GM19238 (cell line): ENCODE measurements at regions not wholly inside any gene's neighbourhood (a gene's known extent, or its start where the extent isn't known, plus 50 kb on each side); places are given as distances from the start of the nearest gene placed in this dataset.
"Not testable (repeated sequence)": the region's sequence is repeated elsewhere in the genome, so short reads cannot be mapped to it uniquely, and the experiment has no call there.

Source experiments
- DNase-seq: peaks from one replicate; pipeline ENCODE4 v3.0.0; 2011; ENCODE audit warnings: low spot score; ENCODE audit not compliant: insufficient read length

GRCh38 chr11:97000481-97000880, 610.7 kb downstream of the JRKL start:
- no peak for DNase-seq

DNA sequence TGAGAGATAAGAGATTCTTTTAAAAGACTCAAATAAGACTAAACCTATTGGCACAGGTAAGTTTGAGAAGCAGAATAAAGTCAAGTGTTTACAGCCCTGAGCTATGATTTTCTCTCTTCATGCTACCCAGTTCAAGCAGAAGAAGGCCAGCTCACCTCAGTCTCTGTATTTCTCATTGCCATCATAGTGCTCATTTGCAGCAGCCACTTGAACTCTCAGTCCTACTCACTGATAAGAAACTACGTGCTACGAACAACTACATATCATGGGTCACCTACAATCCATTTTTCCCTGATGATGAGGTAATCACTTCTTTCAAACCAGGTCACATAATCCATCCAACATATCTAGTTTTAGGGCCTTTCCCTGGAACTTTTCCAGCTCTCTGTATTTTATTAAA, 617.5 kb downstream of the JRKL start:
- DNase-seq, result no peak

DNA sequence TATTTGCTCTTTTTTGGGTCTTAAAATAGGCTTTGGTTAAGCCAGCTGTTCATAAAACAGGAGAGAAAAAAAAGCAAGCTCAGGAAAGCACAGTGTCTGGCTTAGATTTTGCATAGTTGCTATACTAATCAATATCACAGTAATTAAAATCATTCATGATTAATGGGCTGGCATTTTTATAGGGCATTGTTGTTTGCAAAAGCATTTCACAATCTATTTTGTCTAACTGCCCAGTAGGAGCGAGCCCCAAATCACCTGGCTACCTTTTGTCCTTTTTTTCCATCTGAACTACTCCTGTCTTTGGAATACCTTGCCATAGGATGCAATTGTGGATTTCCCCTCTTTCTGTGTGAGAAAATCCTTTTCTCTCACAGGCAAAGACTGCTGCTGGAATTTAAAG, 619.8 kb downstream of the JRKL start:
- DNase-seq, result no peak

DNA sequence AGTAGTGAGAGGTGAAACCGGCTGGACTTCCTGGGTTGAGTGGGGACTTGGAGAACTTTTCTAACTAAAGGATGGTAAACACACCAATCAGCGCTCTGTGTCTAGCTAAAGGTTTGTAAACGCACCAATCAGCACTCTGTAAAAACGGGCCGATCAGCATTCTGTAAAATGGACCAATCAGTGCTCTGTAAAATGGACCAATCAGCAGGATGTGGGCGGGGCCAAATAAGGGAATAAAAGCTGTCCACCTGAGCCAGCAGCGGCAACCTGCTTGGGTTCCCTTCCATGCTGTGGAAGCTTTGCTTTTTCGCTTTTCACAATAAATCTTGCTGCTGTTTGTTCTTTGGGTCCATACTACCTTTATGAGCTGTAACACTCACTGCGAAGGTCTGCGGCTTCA, 621.2 kb downstream of the JRKL start:
- DNase-seq, result not testable (repeated sequence)

DNA sequence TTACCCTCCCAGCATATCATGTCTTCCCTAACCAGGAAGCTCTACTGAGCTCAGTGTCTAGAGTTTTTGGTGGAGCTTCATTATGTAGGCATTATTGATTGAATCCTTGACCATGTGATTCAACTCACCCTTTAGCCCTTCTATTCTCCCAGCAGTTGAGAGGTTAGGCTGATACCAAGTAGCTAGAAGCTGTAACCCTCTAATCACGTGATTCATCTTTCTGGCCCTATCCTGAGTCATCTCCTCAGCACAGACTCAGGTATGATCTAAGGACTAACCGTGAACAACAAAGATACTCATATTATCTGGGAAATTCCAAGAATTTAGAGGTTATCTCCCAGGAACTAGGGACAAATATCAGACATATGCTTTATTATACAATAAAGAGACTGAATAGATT, 625.5 kb downstream of the JRKL start:
- no peak for DNase-seq

DNA sequence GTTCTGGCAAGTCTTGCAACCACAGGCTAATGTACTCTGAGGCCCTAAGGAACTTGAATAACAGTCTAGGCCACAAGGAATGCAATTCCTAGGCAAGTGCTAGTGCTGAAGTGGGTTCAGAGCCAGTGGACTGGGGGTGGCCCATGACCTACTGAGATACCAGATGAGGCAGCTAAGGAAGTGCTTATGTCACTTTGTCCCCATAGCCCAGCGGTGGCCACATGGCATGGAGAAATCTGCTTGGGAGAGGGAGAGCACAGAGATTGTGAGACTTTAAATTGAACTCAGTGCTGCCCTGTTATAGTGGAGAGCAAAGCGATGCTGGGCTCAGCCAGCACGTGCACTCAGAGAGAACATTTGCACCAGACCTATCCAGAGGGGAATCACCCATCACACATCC, 629.5 kb downstream of the JRKL start:
- no peak for DNase-seq

DNA sequence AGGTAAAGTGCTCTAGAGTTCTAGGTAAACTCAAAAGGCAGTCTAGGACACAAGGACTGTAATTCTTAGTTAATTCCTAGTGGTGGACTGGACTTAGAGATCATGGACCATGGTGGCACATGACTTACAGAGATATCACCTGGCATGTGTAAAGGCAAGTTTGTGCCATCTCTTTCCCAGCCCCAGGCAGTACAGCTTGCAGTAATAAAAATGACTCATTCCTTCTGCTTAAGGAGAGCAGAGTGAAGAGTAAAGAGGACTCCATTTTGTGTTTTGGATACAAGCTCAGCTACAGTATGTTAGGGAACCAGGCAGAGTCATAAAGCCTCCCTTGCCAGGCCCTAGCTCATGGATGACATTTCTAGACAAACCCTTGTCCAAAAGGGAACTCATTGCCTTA, 629.9 kb downstream of the JRKL start:
- no peak for DNase-seq

DNA sequence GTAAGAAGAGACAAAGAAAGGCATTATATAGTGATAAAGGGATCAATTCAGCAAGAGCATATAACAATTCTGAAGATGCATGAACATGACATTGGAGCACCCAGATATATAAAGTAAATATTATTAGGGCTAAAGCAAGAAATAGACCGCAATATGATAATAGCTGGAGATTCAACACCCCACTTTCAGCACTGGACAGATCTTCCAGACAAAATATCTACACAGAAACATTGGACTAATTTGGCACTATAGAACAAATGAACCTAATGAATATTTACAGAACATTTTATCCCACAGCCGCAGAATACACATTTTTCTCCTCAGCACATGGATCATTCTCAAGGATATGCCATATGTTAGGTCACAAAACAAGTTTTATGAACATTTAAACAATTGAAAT, 633.1 kb downstream of the JRKL start:
- DNase-seq, result no peak

- DNase-seq, result no peak
These were observed 639.1 kb downstream of the JRKL start for GRCh38 chr11:97028836-97029406.

DNA sequence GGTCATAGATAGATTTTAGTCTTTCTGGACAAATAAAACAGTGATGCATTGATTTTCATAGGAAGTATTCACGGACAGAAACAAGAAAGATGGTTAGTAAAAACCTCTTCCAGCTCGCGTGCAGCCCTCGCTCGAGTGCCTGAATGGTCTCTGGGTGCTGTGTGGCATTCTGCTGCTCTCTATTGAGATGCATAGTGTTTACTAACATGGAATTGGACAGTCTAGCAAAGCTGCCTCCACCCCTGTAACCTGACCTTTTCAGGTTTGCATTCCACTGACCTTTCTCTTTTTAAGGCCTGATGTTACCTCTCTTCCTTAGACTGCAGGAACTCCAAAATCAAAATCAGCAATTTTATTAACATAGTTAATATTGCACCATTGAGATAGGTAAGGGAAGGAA, 643.4 kb downstream of the JRKL start:
- no peak for DNase-seq

- no peak for DNase-seq
These were observed 658.7 kb downstream of the JRKL start for GRCh38 chr11:97048481-97048880.

DNA sequence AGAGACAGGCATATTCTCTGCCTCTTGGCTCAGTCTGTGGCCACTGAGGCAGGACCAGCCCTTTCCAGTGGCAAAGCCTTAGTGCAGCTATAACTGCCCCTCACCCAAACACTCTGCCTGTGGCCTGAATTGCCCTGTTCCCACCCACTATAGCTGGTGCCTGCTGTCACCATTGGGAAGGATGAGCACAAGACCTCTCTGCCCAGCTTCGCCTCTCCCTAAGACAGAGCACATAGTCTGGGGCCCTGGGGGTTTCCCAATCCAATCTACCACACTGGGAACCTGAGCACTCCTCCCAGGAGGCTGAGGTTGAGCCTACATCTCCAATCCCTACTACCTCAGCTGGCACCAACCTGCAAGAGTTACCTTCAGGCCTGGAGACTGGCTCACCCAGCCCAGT, 670.4 kb downstream of the JRKL start:
- no peak for DNase-seq

DNA sequence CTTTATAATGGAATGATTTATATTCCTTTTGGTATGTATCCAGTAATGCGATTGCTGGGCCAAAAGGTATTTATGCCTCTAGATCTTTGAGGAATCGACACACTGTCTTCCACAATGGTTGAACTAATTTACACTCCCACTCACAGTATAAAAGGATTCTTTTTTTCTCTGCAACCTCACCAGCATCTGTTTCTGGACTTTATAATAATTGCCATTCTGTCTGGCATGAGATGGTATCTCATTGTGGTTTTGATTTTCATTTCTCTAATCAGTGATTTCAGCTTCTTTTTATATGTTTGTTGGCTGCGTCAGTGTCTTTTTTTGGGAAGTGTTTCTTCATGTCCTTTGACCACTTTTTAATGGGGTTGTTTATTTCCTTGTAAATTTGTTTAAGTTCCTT, 679.3 kb downstream of the JRKL start:
- no peak for DNase-seq

GRCh38 chr11:97072420-97072819, 682.6 kb downstream of the JRKL start:
- DNase-seq, result no peak

DNA sequence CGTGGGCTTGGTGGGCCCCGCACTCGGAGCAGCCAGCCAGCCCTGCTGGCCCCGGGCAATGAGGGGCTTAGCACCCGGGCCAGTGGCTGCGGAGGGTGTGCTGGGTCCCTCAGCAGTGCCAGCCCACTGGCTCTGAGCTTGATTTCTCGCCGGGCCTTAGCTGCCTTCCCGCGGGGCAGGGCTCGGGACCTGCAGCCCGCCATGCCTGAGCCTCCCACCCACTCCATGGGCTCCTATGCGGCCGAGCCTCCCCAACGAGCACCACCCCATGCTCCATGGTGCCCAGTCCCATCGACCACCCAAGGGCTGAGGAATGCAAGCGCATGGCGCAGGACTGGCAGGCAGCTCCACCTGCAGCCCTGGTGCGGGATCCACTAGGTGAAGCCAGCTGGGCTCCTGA, 686.9 kb downstream of the JRKL start:
- not testable (repeated sequence) for DNase-seq

DNA sequence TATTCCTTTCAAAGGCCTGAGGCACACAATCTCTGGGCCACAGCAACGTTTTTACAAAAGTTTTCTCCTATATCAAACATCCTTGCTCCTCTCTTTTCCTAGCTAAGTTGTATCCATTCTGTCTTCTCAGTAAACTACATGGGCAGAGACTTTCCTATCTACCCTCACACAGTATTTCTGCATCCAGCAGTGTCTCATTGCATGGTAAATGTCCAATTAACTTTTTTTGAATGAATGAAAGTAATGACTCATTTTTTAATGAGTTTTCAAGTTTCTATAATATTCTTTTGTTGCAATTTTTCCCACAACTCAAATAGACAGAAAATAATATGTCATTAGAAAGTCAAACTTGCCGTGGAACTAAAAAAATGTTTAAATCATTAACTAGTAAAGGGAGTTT, 688.6 kb downstream of the JRKL start:
- no peak for DNase-seq

DNA sequence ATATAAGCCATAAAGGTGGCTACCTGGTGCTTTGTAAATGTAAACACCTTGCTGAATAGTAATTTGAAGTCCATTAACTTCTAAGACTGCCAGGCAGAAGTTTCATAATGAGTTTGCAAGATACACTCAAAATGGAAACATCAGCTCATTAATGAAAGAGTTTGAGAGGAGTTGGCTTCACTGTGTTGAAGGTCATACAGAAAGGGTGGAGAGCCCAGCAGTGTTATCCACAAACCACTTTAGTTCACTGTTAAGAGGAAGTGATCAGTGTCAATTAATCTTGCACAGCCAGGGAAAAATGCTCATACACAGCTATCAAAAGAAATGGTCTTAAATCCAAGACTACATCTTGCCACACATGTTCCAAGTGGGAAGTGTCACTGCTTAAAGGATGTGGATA, 689.4 kb downstream of the JRKL start:
- no peak for DNase-seq

DNA sequence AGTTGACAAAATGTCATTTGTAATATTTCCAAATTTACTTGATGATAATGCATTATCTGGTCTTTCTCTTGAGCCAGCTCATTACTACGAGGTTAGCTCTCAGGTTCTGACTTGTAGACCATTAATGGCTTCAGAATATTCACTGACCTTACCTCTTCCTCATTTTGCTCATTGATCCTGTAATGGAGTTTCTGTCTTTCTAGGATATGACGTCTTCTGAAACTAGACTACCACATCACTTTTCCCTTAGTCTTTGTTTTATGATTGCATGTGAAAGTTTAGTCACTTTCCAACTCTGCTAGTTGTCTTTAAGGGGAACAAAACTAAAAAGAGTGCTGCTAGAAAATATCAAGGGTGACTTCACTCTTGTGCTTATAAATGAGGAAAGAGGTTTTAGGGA, 697.6 kb downstream of the JRKL start:
- DNase-seq, result no peak

DNA sequence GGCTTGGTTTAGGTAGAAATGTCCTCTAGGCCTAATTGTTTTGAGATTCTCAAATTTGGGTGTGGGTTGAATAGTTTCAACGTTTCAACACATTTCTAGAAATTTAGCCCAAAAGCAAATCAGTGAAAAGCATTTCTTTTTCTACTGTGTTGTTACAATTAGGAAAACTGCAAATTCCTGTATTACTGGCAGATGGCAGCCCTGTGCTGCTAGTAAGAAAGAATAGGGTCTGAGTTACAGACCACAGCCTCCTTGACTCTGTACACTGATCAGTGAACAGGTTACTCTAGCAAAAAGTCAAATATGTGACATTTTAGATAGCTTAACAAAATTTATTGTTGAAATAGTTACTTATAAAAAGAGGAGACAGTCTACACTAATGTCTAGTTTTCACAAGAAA, 703.0 kb downstream of the JRKL start:
- no peak for DNase-seq

DNA sequence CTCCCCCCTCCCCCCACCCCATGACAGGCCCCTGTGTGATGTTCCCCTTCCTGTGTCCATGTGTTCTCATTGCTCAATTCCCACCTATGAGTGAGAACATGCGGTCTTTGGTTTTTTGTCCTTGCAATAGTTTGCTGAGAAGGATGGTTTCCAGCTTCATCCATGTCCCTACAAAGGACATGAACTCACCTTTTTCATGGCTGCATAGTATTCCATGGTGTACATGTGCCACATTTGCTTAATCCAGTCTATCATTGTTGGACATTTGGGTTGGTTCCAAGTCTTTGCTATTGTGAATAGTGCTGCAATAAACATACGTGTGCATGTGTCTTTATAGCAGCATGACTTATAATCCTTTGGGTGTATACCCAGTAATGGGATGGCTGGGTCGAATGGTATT, 712.4 kb downstream of the JRKL start:
- DNase-seq, result not testable (repeated sequence)

DNA sequence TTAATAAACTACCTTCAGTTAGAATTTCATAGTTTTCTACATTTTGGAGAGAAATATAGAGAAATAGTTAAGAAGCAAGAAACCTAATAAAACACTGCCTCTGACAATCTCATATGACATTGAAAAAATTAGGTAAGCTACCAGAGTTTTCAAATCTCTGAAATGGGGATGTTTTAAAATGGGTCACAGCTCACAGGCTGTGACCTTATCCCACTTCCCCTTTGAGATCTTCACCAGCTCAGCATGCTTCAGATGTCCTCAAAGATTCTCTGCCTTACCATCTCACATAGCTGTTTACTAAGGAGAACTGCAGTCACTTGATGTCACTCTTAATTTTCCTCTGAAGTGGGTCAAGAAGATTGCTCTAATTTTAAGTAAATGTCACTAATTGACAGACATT, 717.8 kb downstream of the JRKL start:
- no peak for DNase-seq

DNA sequence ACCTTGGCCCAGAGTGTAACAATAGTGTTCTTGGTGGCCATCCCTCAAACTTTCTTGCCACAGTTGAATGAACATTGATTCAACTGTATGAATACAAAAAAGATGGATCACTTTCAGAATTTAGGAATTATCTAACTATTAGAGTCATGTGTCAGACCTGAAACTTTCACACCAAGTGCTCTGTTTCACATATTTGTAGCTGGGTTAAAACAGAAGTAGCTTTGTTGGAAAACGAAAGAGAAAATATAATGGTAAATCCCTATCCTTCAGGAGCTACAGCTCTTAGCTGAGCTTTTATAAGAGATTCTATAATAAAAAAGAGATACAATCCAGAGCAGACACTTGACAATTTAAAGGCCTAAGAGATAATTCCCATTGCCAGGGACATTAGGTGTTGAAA, 719.3 kb downstream of the JRKL start:
- DNase-seq, result no peak

DNA sequence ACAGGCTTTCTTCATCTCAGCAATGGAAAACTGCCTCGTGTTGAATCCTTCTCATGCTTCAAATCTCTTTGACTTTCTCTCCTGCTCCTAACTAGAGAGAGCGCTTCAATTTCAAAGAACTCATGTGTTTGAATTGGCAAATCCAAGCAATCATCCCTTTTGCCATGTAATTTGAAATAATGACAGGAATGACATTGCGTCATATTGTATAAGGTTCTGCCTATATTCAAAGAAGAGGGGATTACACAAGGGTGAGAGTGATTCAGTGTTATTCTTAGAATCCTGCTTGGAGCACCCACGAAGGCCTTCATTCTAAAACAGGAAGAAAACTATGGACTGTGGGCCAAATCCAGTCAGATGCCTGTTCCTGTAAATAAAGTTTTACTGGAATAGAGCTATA, 720.6 kb downstream of the JRKL start:
- DNase-seq, result no peak

DNA sequence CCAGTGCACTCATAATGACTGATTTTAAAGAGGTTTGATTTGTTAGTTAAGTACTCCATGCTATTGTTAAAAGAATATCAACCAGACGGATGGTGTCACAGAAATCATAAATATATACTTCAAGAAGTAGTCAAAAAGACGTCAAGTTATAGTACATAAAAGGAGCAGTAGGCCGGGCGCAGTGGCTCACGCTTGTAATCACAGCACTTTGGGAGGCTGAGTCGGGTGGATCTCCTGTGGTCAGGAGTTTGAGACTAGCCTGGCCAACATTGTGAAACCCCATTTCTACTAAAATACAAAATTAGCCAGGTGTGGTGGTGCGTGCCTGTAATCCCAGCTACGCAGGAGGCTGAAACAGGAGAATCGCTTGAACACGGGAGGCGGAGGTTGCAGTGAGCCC, 721.7 kb downstream of the JRKL start:
- no peak for DNase-seq
